Activated CD4-positive, alpha-beta T cell treated with anti-CD3 and anti-CD28 coated beads for 1 hour (primary cell): ENCODE measurements at regions not wholly inside any gene's neighbourhood (a gene's known extent, or its start where the extent isn't known, plus 50 kb on each side); places are given as distances from the start of the nearest gene placed in this dataset.
"Not testable (repeated sequence)": the region's sequence is repeated elsewhere in the genome, so short reads cannot be mapped to it uniquely, and the experiment has no call there.

Experiments used
- DNase-seq: peaks from one replicate; pipeline ENCODE4 v3.0.0-alpha.2; 2020

GRCh38 chr21:38115870-38116269 is 140.9 kb upstream of the KCNJ15 start:
- no peak for DNase-seq

DNA sequence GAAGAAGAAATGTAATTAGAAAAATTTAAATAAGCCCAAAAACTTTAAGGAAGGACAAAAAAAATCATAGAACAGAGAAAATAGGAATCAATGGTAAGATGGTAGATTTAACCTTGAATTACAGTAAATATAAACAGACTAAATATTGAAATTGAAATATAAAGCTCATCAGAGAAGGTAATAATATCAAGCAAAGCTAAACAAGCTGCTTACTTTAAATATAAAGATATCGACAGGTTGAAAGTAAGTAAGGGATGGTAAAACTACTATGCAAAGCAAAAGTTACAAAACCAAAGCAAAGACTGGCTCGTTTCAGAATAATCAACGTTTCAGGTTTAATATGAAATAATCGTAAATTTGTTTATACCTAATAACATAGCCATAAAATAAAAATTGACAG is 137.0 kb upstream of the KCNJ15 start:
- no peak for DNase-seq

GRCh38 chr21:38120679-38120983 is 136.2 kb upstream of the KCNJ15 start:
- not testable (repeated sequence) for DNase-seq

GRCh38 chr21:38120984-38121855 is 135.6 kb upstream of the KCNJ15 start:
- DNase-seq, result no peak

- DNase-seq, result no peak
Observed at GRCh38 chr21:38121888-38122720, 134.7 kb upstream of the KCNJ15 start.

- no peak for DNase-seq
Observed at GRCh38 chr21:38123626-38124025, 133.2 kb upstream of the KCNJ15 start.

DNA sequence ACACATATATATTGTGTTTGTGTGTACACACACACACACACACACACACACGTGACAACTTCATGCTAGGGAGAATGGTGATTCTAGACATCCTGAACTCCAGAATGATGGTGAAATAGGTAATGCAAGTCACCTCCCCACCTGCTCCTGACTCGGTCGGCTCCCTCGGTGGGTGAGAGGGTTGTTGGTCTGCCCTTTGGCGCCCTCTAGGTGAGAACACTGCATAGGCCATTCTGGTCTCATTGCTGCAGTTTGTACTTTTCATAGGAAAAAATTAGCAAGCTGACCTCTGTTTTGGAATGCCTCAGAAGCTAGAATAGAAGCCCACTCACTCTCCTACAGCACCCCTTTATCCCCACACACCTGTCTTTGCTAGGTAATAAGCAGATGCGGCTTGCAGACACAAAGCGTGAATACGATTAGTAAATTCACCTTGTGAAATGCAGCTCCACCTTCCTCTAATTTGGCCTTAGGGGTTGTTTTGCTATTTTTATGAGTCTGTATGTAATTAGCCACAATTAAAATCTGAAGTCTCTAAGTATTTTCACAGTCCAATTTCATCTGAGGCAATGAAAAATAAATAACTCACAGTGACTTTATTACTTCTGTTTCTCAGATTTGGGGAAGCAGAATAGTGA is 130.0 kb upstream of the KCNJ15 start:
- peak; percentile 11 for DNase-seq

DNA sequence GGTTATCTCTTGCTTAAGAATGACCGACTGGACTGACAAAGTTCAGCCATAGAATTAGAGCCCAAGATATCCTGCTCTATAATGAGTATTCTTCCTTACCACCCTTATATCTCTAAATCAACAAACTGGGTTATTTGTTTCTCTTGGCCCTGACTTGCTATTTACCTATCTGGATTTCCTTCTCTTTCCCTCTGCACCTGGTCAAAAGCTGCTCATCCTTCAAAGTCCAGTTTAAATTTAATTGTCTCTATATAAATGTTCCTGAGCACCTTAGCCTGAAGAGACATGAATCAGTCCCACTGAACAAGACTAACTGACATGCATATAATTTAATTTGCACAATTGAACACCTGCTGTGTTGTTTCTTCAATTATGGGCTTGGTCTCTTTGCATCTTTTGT is 127.1 kb upstream of the KCNJ15 start:
- no peak for DNase-seq

- no peak for DNase-seq
Observed at GRCh38 chr21:38133240-38133639, 123.6 kb upstream of the KCNJ15 start.

DNA sequence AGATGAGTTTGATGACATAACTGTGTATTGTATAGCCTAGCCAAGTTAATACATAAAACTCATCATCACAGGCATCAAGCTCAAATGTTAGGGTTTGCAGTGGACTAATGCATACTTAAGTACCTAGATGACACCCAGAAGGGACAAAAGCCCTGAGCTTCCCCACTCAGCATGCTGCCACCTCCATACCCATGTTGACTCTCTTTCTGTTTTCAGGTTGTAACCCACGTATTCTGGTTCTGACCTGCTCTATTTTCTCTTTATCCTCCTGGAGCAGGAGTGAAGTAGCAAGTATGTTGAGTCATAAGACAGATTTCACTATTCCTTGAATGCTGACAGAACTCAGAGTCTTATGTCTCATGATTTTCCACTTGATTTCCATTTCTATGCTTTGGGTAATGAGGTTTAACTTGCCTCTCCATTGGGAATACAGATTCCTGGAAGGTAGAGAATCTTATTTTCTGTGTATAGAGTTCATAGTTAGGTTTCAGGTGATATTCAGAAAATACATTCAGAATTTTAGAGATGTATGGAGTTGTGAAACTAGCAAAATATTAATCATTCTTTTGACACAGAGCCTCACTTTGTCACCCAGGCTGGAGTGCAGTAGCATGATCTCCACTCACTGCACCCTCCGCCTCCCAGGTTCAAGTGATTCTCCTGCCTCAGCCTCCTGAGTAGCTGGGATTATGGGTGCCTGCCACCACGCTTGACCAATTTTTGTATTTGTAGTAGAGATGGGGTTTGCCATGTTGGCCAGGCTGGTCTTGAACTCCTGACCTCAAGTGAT is 122.5 kb upstream of the KCNJ15 start:
- DNase-seq, result no peak

- DNase-seq, result no peak
Observed at GRCh38 chr21:38136201-38136600, 120.6 kb upstream of the KCNJ15 start.

GRCh38 chr21:38139380-38140168 is 117.2 kb upstream of the KCNJ15 start:
- no peak for DNase-seq

GRCh38 chr21:38140207-38140903 is 116.4 kb upstream of the KCNJ15 start:
- no peak for DNase-seq

DNA sequence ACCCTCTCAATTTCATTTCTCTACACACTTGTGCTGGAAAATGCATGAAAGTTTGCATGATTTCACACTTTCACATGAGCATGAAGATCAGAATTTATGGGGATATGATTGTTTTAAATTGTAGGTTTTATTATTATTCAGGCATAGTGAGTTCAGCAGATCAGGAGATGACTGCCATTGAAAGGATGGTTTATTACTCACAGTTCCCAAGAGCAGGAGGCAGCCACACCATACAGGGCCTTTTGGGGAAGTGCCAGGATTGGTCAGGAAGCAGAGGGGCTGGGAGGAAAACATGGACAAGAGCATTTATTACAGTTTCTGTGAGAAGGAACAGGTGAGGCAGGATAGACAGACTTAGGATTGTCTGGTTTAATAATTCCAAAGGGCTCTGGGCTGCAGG is 114.6 kb upstream of the KCNJ15 start:
- DNase-seq, result no peak

DNA sequence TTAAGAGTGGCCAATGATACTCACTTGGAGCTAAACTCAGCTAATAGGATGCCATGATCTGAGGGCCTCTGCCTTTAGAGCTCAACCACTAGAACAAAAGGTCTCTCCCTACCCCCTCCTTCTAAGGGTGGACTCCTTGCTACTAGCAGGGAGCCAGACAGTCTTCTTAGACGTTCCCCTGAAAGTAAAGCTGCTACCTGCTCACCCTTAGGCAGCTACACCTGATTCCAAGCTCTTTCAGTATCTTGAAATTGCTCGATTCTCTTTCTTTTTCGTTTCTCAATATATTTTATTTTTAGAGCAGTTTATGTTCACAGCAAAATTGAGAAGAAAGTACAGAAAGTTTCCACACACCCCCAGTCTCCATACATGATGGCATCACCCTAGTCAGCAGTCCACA is 112.6 kb upstream of the KCNJ15 start:
- no peak for DNase-seq

DNA sequence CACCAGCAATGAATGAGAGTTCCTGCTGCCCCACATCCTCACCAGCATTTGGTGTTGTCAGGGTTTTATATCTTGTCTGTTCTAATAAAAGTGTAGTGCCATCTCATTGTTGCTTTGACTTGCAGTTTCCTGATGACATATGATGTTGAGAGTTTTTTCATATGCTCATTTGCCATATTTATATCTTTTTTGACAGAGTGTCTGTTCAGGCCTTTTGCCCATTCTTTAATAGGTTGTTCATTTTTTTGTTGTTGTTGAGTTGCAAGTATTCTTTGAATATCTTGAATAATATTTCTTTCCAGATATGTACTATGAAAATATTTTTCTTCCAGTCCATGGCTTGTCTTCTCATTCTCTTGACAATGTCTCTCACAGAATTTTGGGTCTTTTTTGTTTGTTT is 111.7 kb upstream of the KCNJ15 start:
- DNase-seq, result no peak

- DNase-seq, result no peak
Observed at GRCh38 chr21:38147391-38147790, 109.4 kb upstream of the KCNJ15 start.

GRCh38 chr21:38148046-38148445 is 108.7 kb upstream of the KCNJ15 start:
- no peak for DNase-seq

GRCh38 chr21:38151021-38151645 is 105.7 kb upstream of the KCNJ15 start:
- DNase-seq, result no peak

- no peak for DNase-seq
Observed at GRCh38 chr21:38156200-38156599, 100.6 kb upstream of the KCNJ15 start.

DNA sequence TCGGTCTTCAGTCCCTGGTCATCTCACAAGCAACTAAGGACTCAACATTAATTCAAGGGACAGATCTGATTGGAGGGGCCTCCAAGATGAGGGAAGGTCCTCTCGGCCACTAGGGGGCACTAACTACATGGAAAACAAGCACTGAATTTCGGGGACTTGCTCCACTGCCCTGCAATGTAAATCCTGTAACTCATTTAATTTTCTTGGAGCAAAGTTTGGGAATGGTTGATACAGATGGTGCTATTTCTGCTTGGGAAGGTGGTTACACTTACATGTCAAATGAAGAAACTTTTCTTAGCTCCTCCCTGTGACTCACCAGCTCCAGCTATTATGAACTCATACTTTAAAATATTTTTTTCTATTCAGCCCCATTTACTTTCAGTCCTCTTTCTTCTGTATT is 97.4 kb upstream of the KCNJ15 start:
- DNase-seq, result peak; percentile 25
